Fibroblast of skin of right quadriceps (primary cell): ENCODE measurements at regions not wholly inside any gene's neighbourhood (a gene's known extent, or its start where the extent isn't known, plus 50 kb on each side); places are given as distances from the start of the nearest gene placed in this dataset.
"Not testable (repeated sequence)": the region's sequence is repeated elsewhere in the genome, so short reads cannot be mapped to it uniquely, and the experiment has no call there.

ENCODE experiments used
- DNase-seq: peaks from one replicate; pipeline ENCODE4 v3.0.0-alpha.2; 2013

- DNase-seq: no peak
These were observed 407.9 kb downstream of the TECRL start for GRCh38 chr4:64001229-64001898.

GRCh38 chr4:64000241-64000640, 409.0 kb downstream of the TECRL start:
- DNase-seq: no peak

DNA sequence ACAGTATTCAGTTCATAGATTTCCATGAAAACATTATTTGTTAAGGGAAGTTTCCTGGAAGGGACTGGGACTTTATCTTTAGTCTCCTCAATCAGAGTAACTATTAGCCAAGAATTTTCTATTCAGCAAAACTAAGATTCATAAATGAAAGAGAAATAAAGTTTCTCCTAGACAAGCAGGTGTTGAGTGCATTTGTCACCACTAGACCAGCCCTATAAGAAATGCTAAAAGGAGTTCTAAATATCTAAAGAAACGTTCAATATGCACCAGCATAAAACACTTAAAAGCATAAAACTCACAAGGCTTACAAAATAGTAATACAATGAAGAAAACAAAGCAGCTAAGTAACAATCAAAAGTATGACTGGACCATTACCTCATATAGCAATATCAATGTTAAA, 423.0 kb downstream of the TECRL start:
- no peak for DNase-seq

- no peak for DNase-seq
These were observed 426.0 kb downstream of the TECRL start for GRCh38 chr4:63983224-63983623.

GRCh38 chr4:63965875-63966274, 443.4 kb downstream of the TECRL start:
- no peak for DNase-seq

DNA sequence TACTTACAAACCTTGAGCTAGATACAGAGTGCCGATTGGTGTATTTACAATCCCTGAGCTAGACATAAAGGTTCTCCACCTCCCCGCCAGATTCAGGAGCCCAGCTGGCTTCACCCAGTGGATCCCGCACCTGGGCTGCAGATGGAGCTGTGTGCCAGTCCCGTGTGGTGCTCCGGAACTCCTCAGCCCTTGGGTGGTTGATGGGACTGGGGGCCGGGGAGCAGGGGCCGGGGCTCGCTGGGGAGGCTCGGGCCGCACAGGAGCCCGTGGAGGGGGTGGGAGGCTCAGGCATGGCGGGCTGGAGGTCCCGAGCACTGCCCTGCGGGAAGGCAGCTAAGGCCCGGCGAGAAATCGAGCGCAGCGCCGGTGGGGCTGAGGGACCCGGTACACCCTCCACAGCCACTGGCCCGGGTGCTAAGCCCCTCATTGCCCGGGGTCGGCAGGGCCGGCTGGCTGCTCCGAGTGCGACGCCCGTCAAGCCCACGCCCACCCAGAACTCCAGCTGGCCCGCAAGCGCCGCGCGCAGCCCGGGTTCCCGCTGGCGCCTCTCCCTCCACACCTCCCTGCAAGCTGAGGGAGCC, 466.5 kb downstream of the TECRL start:
- DNase-seq: not testable (repeated sequence)

GRCh38 chr4:63937961-63938360, 471.3 kb downstream of the TECRL start:
- DNase-seq: no peak

DNA sequence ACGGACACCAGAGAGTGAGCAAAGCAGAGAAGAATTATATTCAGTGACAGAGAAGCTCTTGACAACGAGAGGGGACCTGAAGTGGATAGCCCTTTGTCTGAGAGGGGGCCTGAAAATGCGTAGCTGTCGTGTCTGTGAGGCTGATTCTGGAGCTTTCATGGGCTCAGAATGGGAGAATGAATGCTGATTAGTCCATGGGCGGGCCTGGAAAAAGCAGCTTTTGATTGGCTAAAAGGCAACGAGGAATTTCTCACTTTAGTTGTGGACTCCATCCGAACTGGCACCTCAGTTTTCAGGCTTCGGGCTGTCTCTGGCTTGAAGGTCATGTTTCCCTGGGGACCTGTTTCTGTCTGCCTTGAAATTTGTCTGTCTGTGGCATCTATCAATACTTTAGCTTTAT, 487.1 kb downstream of the TECRL start:
- DNase-seq: no peak

DNA sequence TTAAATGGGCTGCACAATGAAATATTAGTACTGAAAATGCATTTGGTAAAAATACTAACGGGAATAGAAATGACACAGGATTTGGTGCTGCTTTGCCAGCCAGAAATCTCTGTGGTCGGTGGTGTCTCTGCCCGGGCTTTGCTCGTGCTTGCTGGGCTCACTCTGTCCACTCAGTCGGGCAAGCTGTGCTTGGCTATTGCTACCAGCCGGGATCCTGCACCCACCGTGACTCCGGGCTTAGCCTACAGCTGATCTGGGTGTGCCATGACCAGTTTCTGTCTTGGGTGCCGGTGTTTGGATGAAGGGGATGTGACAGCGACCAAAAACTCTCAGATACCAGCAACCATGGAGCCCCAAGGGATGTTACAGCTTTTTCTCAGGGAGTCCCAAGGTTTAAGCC, 487.7 kb downstream of the TECRL start:
- DNase-seq: no peak

DNA sequence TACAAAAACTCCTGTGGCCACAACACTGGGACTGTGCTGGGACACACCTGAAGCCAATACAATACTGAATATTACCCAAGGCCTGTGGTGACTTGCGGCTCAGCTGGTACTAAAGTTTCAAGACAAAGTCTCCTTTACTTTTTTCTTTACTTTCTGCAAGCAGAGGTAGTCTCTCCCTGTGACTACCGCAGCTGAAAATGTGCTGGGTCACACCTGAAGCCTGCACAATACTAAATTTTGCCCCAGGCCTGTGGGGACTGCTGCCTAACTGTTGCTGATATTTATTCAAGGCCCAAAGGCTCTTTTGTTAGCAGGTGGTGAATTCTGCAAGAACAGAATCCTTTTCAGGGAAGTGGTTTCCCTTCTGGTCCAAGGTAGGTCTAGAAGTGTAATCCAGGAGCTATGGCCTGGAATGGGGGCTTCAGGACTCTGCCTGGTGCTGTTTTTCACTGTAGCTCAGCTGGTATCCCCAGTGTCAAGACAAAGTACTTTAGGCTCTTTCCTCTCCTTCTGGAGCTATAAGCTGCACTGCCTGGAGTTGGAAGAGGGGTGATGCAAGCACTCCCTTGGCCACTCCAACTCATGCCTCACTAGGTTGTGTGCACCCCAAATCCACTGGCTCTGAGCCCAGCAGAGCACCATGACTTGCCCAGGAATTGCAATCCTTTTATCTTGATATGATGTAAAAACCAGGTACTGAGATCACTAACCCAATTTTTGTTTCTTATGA, 489.4 kb downstream of the TECRL start:
- no peak for DNase-seq

- no peak for DNase-seq
These were observed 502.5 kb downstream of the TECRL start for GRCh38 chr4:63906660-63907183.

DNA sequence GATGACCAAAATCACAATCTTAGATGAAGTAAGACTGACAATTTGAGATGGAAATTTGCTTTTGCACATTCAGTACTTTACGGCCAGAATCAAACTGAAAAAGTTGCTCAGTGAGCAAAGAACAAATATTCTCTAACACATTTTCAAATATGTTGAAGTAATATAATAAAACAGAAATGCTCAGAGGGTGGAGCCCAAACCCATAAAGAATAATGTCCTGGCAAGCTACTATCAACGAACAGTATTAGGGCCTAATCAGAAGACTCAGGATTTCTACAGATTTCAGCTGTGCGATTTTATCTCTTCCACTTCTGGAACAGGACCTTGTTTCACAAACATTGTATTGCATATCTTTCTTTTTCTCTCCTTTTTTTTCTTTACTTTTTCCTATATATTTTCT, 505.0 kb downstream of the TECRL start:
- DNase-seq: no peak

GRCh38 chr4:63901304-63901703, 507.9 kb downstream of the TECRL start:
- DNase-seq: no peak

DNA sequence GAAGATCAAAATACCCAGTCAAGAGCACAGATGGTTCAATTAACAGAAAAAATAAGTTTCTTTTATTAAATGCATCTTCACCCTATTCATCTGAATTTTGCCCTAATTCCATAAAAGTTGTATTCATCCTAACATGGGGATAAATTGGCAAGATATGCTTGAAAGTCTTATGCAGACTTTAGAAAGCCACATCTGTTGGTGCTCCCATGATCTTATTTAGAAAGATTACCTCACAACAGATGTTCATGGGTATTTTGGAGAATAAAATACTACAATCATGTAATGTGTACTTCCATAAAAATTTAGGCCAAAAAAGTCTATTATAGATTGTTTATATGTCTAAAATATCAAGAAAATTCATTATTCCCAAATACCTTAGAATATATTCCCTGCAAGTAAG, 510.3 kb downstream of the TECRL start:
- no peak for DNase-seq

- no peak for DNase-seq
These were observed 515.1 kb downstream of the TECRL start for GRCh38 chr4:63894161-63894560.

- DNase-seq: no peak
These were observed 539.9 kb downstream of the TECRL start for GRCh38 chr4:63869370-63869769.

DNA sequence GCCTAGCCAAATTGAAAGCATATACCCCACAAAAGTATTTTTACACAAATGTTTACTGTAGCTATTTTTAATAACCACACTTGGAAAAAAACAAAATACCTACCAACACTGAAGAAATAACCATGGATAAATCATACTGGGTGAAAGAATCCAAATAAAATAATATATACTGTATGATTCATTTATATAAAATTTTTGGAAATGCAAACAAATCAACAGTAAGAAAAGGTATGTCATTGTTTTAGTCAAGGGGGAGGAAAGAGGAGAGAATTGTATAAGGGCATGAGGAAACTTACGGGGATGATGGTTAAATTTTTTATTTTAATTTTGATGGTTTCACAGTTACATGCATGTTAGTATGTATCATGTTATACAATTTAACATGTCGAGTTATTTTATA, 557.8 kb downstream of the TECRL start:
- DNase-seq: no peak

GRCh38 chr4:63841266-63841665, 568.0 kb downstream of the TECRL start:
- DNase-seq: no peak

- no peak for DNase-seq
These were observed 577.6 kb downstream of the TECRL start for GRCh38 chr4:63831590-63832155.

- no peak for DNase-seq
These were observed 591.9 kb downstream of the TECRL start for GRCh38 chr4:63817196-63817865.

DNA sequence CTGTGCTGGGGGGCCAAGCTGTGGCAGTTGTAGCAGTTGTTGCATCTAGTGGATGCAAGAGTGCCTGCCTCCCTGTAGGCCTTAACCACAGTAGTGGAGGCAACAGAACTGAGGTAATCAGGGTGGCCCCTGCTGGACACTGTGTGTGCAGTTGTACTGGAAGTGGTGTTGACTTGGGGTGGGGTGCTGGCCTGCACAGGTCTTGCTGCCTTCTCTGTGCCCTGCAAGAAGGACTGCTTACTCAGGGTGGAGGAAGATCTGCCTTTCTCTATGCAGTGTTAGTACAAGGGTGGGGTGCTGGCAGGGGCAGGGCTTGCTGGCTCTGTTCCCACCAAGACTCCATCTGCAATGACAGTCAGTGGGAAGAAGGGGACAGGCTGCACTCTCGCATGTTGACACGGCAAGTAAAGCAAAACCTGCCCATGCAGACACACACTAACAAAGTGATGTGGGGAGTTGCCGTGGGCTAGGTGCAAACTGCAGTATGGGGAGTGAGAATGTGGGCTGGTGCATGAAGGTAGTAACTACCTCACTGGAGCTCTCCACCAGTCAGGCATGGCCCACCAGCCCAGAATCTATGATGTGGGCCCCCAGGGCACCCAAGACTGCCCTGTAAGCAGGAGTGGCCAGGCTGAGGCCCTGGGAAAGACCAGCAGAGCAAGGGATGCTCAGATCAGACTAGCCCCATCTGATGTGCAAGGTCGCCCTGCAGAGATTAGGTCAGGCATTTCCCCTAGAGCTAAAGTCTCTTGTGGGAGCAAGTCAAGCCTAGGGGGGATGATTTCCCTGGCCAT, 594.9 kb downstream of the TECRL start:
- no peak for DNase-seq

- DNase-seq: no peak
These were observed 610.1 kb downstream of the TECRL start for GRCh38 chr4:63799166-63799565.
